Hepatocyte (in vitro differentiated cells): ENCODE measurements at regions not wholly inside any gene's neighbourhood (a gene's known extent, or its start where the extent isn't known, plus 50 kb on each side); places are given as distances from the start of the nearest gene placed in this dataset.

Experiments
- EZH2 ChIP-seq: fragments of 200-600 bp; sonication (generic); IDR thresholded peaks from 2 replicates; pipeline ENCODE4 v1.6.1; 2016; ENCODE audit warnings: antibody characterized with exemption, mild to moderate bottlenecking, borderline replicate concordance
- TF ChIP-seq, protein P1 (sequence below): fragments of 200-600 bp; sonication (generic); IDR thresholded peaks from 2 replicates; pipeline ENCODE4 v1.5.1; 2016; ENCODE audit warnings: antibody characterized with exemption, mild to moderate bottlenecking; ENCODE audit not compliant: poor library complexity

DNA sequence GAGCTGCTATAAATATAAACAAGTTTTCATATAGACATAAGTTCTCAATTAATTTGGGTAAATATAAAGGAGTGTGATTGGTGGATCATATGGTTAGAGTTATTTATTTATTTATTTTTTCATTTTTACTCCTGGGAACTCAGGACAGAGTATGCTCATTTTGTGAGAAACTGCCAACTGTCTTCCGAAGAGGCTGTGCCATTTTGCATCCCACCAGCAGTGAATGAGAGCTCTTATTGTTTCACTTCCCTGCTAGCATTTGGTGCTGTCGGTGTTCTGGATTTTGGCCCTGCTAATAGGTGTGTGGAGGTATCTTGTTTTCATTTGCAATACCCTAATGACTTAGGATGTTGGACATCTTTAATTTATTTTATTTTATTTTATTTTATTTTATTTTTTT, 50.4 kb upstream of the XPO1 start:
- TF ChIP-seq, protein P1, sequence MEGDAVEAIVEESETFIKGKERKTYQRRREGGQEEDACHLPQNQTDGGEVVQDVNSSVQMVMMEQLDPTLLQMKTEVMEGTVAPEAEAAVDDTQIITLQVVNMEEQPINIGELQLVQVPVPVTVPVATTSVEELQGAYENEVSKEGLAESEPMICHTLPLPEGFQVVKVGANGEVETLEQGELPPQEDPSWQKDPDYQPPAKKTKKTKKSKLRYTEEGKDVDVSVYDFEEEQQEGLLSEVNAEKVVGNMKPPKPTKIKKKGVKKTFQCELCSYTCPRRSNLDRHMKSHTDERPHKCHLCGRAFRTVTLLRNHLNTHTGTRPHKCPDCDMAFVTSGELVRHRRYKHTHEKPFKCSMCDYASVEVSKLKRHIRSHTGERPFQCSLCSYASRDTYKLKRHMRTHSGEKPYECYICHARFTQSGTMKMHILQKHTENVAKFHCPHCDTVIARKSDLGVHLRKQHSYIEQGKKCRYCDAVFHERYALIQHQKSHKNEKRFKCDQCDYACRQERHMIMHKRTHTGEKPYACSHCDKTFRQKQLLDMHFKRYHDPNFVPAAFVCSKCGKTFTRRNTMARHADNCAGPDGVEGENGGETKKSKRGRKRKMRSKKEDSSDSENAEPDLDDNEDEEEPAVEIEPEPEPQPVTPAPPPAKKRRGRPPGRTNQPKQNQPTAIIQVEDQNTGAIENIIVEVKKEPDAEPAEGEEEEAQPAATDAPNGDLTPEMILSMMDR, result no peak
- TF ChIP-seq EZH2, result no peak
